K562 (cell line): ENCODE measurements at regions not wholly inside any gene's neighbourhood (a gene's known extent, or its start where the extent isn't known, plus 50 kb on each side); places are given as distances from the start of the nearest gene placed in this dataset.

Experiments
- ATAC-seq: fragments of 200-7000 bp; cut with Tn5 transposase; 3 replicates; pipeline ENCODE4 v1.9.1; 2020; ENCODE audit warnings: moderate library complexity
- BruUV-seq: library from RNA; stranded (reverse); fragments of 400-500 nt; replicated peaks from 2 replicates; lab custom pipeline; 2021; lab: Mats Ljungman, UMichigan
- CTCF ChIA-PET: fragments of 300-600 bp; formaldehyde crosslinking; extraction: SDS; loops from one replicate; lab custom pipeline; 2021; ENCODE audit warnings: low intra/inter-chr PET ratio; lab: Yijun Ruan, JAX
- POLR2A ChIA-PET: fragments of 300-600, 350-650 bp; sonication (Branson Sonifier 250); formaldehyde crosslinking; extraction: SDS; loops from one replicate; lab custom pipeline; 2021; ENCODE audit warnings: antibody characterized with exemption, inconsistent platforms; lab: Yijun Ruan, JAX
- DNase-seq, 4 experiments: peaks; one replicate each; pipeline versions ENCODE4 v3.0.0 to v3.0.0-alpha.2; 2011 to 2018; ENCODE audit warnings: low spot score in 3 of 4, mixed read lengths in 3 of 4; ENCODE audit errors: extremely low read depth in 1 of 4
- FAIRE-seq: peaks from 2 replicates; lab custom pipeline; 2011; peaks lifted over from hg19 to GRCh38; lab: Jason Lieb, UNC
- H2AFZ ChIP-seq: 2 replicates; pipeline ENCODE4 v1.6.0; 2011; ENCODE audit warnings: low read depth, low read length, control low read depth, inconsistent platforms
- H3K27ac ChIP-seq: fragments of 200-600 bp; 3 replicates; pipeline ENCODE4 v1.8.0; 2011; ENCODE audit warnings: low read depth, mild to moderate bottlenecking, control low read depth, inconsistent platforms, low read length, moderate library complexity, mixed read lengths; ENCODE audit errors: extremely low read depth
- H3K27me3 ChIP-seq, 2 experiments: fragments of 300-600 bp in 1 of 2; 2 replicates in 1 of 2; 3 replicates in 1 of 2; pipeline versions ENCODE4 v1.6.0 to v1.8.0; 2011; ENCODE audit warnings: inconsistent platforms in 2 of 2, low read length in 2 of 2, mild to moderate bottlenecking in 1 of 2, mixed read lengths in 1 of 2, moderate library complexity in 1 of 2; ENCODE audit not compliant: control insufficient read depth in 2 of 2, insufficient read depth in 2 of 2
- H3K36me3 ChIP-seq: fragments of 300-600 bp; 3 replicates; pipeline ENCODE4 v1.8.0; 2011; ENCODE audit warnings: mild to moderate bottlenecking, low read length, inconsistent platforms; ENCODE audit not compliant: control insufficient read depth, insufficient read depth
- H3K4me1 ChIP-seq, 2 experiments: fragments of 200-600 bp in 1 of 2; replicated peaks in 1 of 2; 2 replicates in 1 of 2; 3 replicates in 1 of 2; pipeline versions ENCODE4 v1.5.1 to v1.8.0; 2011; ENCODE audit warnings: inconsistent platforms in 2 of 2, low read length in 2 of 2, mild to moderate bottlenecking in 1 of 2, mixed read lengths in 1 of 2, moderate library complexity in 1 of 2; ENCODE audit not compliant: control insufficient read depth in 2 of 2, insufficient read depth in 2 of 2
- H3K4me2 ChIP-seq: 2 replicates; pipeline ENCODE4 v1.6.1; 2011; ENCODE audit warnings: low read length, control low read depth, inconsistent platforms, mixed read lengths; ENCODE audit not compliant: insufficient read depth
- H3K4me3 ChIP-seq: fragments of 200-600 bp; sonication (generic), shearing (Covaris generic); 2 replicates; pipeline ENCODE4 v1.5.1; 2016; ENCODE audit warnings: control low read depth, inconsistent platforms
- H3K79me2 ChIP-seq: fragments of 200-600 bp; 3 replicates; pipeline ENCODE4 v1.8.0; 2011; ENCODE audit warnings: low read length, inconsistent platforms; ENCODE audit not compliant: control insufficient read depth, insufficient read depth
- H3K9ac ChIP-seq, 2 experiments: 2 replicates each; pipeline versions ENCODE4 v1.6.0 to v1.6.1; 2011; ENCODE audit warnings: low read depth in 2 of 2, low read length in 2 of 2, control low read depth in 1 of 2, inconsistent platforms in 1 of 2, mild to moderate bottlenecking in 1 of 2, mixed read lengths in 1 of 2; ENCODE audit not compliant: insufficient read depth in 1 of 2
- H3K9me1 ChIP-seq: one replicate; pipeline ENCODE4 v1.6.0; 2011; ENCODE audit warnings: inconsistent platforms, mild to moderate bottlenecking, low read length, moderate library complexity; ENCODE audit not compliant: control insufficient read depth, insufficient read depth
- H3K9me3 ChIP-seq: replicated peaks from 2 replicates; pipeline ENCODE4 v1.5.1; 2011; ENCODE audit warnings: low read depth, low read length, inconsistent platforms; ENCODE audit not compliant: control insufficient read depth, insufficient read depth
- H4K20me1 ChIP-seq: replicated peaks from 2 replicates; pipeline ENCODE4 v1.6.1; 2011; ENCODE audit warnings: low read length, inconsistent platforms, mixed read lengths; ENCODE audit not compliant: control insufficient read depth, insufficient read depth
- FOXJ3 ChIP-seq: sonication (generic); formaldehyde crosslinking; IDR thresholded peaks from 2 replicates; pipeline ENCODE4 v1.4.0; 2020; ENCODE audit warnings: mild to moderate bottlenecking, missing genetic modification reagents
- JUND ChIP-seq, 2 experiments: IDR thresholded peaks; 2 replicates in 1 of 2; 3 replicates in 1 of 2; pipeline ENCODE4 v1.6.1; 2011; ENCODE audit warnings: borderline replicate concordance in 2 of 2, low read depth in 2 of 2, low read length in 2 of 2, improper control_type of control experiment in 1 of 2, missing biosample characterization in 1 of 2, missing genetic modification characterization in 1 of 2, missing genetic modification reagents in 1 of 2
- PCBP2 ChIP-seq: fragments of 200-400 bp; formaldehyde crosslinking; IDR thresholded peaks from 2 replicates; pipeline ENCODE4 v1.6.1; 2018; ENCODE audit warnings: low read length, low read depth, mild to moderate bottlenecking, moderate library complexity; ENCODE audit not compliant: poor library complexity, severe bottlenecking
- RBBP5 ChIP-seq: fragments of 200-600 bp; sonication (generic); IDR thresholded peaks from 2 replicates; pipeline ENCODE4 v1.6.1; 2012; ENCODE audit warnings: borderline replicate concordance, mild to moderate bottlenecking, low read length, control low read depth, inconsistent platforms; ENCODE audit not compliant: insufficient read depth, poor library complexity, severe bottlenecking
- SNRNP70 ChIP-seq: fragments of 200-400 bp; formaldehyde crosslinking; optimal IDR thresholded peaks from 2 replicates; pipeline ENCODE3; 2017; ENCODE audit warnings: low read depth, low read length
- TEAD2 ChIP-seq: fragments of 450-650 bp; IDR thresholded peaks from 2 replicates; pipeline ENCODE4 v1.6.1; 2016; ENCODE audit warnings: missing genetic modification characterization, control low read depth, missing compliant biosample characterization
- U2AF2 ChIP-seq: fragments of 200-400 bp; formaldehyde crosslinking; optimal IDR thresholded peaks from 2 replicates; pipeline ENCODE3; 2017; ENCODE audit warnings: low read depth, mild to moderate bottlenecking, low read length
- WGBS: fragments of 100-300 bp; shearing (Covaris generic); methylation state at CpG from one replicate; pipeline ENCODE4 v1.1.6; 2016; ENCODE audit warnings: low coverage, mixed read lengths; ENCODE audit not compliant: insufficient coverage; ENCODE audit errors: missing lambda C conversion rate; 5-methylcytosine and 5-hydroxymethylcytosine counted together
- in situ Hi-C: fragments of 300-500 bp; cut with MboI; formaldehyde crosslinking; loops from 4 replicates; pipeline ENCODE4 v1.15.0; 2018; ENCODE audit warnings: inconsistent platforms, mixed read lengths
- intact Hi-C: fragments of 100-400 bp; cut with micrococcal nuclease; formaldehyde crosslinking; loops from 2 replicates; pipeline ENCODE4 v1.14.2; 2022
- TF ChIP-seq, protein P1 (sequence below): fragments of 450-650 bp; IDR thresholded peaks from 2 replicates; pipeline ENCODE4 v1.6.1; 2016
- TF ChIP-seq, protein P2 (sequence below): IDR thresholded peaks from 2 replicates; pipeline ENCODE4 v1.6.1; 2011; ENCODE audit warnings: borderline replicate concordance, low read depth, mild to moderate bottlenecking, moderate library complexity, low read length; ENCODE audit not compliant: insufficient read depth, poor library complexity, severe bottlenecking

DNA sequence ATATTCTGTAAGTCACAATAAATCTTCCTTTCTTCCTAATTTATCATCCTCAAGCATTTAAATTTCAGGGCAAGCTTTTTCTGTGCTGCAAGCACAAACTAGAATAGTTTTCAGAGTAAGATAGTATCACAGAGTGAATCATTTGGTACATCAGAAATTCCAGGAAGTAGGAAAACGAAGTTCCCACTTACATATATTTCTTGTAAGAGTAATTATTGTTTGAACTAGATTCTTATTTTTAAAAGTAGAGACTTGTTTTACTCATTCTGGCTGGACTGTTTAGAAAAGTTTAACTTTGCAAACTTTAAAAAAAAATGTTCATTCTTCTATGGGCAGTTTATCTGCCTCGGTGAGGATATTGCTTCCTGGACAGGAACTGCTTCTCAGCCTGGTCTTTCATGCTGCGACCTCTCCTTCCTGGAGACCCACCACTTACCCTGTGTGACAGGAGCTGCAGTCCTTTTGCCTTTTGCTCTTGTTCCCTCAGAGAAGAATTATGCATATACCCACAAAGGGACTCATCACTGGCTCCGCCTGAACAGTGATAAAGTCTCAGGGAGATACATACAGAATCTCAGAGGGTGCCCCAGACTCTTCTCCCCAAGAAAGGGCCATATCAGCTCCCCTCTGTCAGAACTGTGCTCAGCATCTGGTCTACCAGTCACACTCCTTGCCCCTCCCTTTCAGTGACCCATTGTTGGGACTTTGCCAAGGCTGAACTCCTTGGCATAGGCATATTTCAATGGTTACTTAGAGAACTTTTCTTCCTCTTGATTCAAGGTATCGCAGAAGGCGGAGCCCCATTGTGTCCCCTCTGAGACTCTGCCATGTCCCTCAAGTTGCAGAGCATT is 102.7 kb upstream of the CD55 start (continued):
- TF ChIP-seq JUND (IDR thresholded peaks at IDR 0.05; ENCODE audit: borderline replicate concordance, low read depth, low read length) (peak; percentile 46; the same call in 1 of the 2 replicates), JUND (tag; IDR thresholded peaks at IDR 0.05; ENCODE audit: borderline replicate concordance, low read depth, low read length) (peak; percentile 47; the same call in 1 of the 3 replicates)

DNA sequence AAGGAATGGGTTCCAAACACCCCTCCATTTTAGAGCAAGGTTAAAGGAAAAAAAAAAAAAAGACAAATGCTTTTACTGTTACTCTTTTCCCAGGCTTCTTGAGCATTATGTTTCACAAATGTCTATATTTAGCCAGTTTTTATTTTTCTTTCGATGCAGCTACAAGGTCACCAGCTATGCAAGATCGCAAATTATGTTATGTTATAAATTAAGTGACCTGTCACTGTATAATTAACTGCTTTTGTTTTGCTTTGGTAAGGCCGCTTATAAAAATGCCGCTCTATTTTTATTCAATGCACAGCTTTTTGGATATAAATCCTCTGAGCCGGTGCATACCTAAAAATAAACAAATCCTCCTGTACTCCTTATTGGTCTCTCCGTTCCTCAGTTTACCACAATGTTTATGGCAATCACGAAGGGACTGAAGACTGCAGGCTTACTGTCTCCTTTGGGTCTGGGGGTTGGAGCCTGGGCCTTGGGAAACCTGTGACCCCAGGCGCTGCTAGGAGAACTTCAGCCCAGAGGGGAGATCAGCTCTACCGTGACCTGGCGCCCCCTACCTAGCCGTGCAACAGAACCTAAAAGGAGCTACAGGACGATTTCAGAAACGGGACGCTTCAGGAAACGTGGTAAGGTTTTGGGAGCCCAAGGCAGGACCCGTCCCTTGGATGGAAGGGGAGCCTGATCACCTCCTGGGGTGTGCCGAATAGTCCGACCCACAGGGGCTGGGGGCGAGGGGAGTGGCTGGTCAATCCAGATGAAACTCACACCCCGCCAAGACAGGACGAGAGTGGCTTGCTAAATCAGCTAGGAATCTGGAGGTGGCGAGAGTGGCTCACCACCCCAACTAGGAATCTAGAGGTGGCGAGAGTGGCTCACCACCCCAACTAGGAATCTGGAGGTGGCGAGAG is 101.2 kb upstream of the CD55 start:
- no peaks in the 10 kb centered on the region for H3K36me3 ChIP-seq
- FAIRE-seq (no peak), ATAC-seq (no peak), DNase-seq (no peak)
- no peaks in the 10 kb centered on the region for H3K9me1 ChIP-seq
- H3K79me2 ChIP-seq = no peaks in the 10 kb centered on the region
- no peak overlapping the region for H3K4me3 ChIP-seq
- H3K27ac ChIP-seq = no peak overlapping the region
- intact Hi-C loops = no loop called here
- CTCF ChIA-PET = no interaction called here
- no peak overlapping the region for H2AFZ ChIP-seq
- TF ChIP-seq RBBP5 = no peak
- TF ChIP-seq TEAD2 = no peak
- TF ChIP-seq U2AF2 = no peak
- no peak for TF ChIP-seq PCBP2
- TF ChIP-seq, protein P1, sequence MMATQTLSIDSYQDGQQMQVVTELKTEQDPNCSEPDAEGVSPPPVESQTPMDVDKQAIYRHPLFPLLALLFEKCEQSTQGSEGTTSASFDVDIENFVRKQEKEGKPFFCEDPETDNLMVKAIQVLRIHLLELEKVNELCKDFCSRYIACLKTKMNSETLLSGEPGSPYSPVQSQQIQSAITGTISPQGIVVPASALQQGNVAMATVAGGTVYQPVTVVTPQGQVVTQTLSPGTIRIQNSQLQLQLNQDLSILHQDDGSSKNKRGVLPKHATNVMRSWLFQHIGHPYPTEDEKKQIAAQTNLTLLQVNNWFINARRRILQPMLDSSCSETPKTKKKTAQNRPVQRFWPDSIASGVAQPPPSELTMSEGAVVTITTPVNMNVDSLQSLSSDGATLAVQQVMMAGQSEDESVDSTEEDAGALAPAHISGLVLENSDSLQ = 0 out of 2 replicates have a peak, but pooled peaks have one; percentile 6
- no peak for TF ChIP-seq SNRNP70
- no peak for TF ChIP-seq FOXJ3 (CRISPR knock-in tag)
- TF ChIP-seq, protein P2, sequence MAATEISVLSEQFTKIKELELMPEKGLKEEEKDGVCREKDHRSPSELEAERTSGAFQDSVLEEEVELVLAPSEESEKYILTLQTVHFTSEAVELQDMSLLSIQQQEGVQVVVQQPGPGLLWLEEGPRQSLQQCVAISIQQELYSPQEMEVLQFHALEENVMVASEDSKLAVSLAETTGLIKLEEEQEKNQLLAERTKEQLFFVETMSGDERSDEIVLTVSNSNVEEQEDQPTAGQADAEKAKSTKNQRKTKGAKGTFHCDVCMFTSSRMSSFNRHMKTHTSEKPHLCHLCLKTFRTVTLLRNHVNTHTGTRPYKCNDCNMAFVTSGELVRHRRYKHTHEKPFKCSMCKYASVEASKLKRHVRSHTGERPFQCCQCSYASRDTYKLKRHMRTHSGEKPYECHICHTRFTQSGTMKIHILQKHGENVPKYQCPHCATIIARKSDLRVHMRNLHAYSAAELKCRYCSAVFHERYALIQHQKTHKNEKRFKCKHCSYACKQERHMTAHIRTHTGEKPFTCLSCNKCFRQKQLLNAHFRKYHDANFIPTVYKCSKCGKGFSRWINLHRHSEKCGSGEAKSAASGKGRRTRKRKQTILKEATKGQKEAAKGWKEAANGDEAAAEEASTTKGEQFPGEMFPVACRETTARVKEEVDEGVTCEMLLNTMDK = peak; percentile 13
- no peaks in the 10 kb centered on the region for H3K27me3 ChIP-seq
- H3K4me2 ChIP-seq = no peak overlapping the region
- peaks cover 6 to 40% of the 10 kb centered on the region in 2 experiments; a peak in 4 of 5 replicates for H3K4me1 ChIP-seq
- in situ Hi-C loops = no loop called here
- POLR2A ChIA-PET = no interaction called here
- no peaks in the 10 kb centered on the region for H3K9me3 ChIP-seq
- 82% methylated on average over 23 of the region's 24 CpGs for WGBS
- no peak overlapping the region for H3K9ac ChIP-seq
- BruUV-seq = no TSS peak
- no peaks in the 10 kb centered on the region for H4K20me1 ChIP-seq
